ENCODE measurements at regions not wholly inside any gene's neighbourhood (a gene's known extent, or its start where the extent isn't known, plus 50 kb on each side); places are given as distances from the start of the nearest gene placed in this dataset.

- TF ChIP-seq, protein P1, sequence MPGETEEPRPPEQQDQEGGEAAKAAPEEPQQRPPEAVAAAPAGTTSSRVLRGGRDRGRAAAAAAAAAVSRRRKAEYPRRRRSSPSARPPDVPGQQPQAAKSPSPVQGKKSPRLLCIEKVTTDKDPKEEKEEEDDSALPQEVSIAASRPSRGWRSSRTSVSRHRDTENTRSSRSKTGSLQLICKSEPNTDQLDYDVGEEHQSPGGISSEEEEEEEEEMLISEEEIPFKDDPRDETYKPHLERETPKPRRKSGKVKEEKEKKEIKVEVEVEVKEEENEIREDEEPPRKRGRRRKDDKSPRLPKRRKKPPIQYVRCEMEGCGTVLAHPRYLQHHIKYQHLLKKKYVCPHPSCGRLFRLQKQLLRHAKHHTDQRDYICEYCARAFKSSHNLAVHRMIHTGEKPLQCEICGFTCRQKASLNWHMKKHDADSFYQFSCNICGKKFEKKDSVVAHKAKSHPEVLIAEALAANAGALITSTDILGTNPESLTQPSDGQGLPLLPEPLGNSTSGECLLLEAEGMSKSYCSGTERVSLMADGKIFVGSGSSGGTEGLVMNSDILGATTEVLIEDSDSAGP (CRISPR knock-in tag; IDR thresholded peaks at IDR 0.05), result no peak
- TF ChIP-seq ZNF583 (CRISPR knock-in tag; IDR thresholded peaks at IDR 0.05), result no peak
- TF ChIP-seq TEAD4 (IDR thresholded peaks at IDR 0.05; ENCODE audit: low read length), result no peak
- TF ChIP-seq TEAD4 (CRISPR knock-in tag; IDR thresholded peaks at IDR 0.05; ENCODE audit: borderline replicate concordance), result no peak
- TF ChIP-seq FOXA1 (IDR thresholded peaks at IDR 0.05; ENCODE audit: borderline replicate concordance), result no peak
- TF ChIP-seq PHB (CRISPR knock-in tag; IDR thresholded peaks at IDR 0.05), result no peak
- TF ChIP-seq ZFP36 (IDR thresholded peaks at IDR 0.05; ENCODE audit: low read depth, low read length, partially characterized antibody), result no peak
- no peak for TF ChIP-seq THRA (IDR thresholded peaks at IDR 0.05)
- no peak for TF ChIP-seq CBX1 (IDR thresholded peaks at IDR 0.05; ENCODE audit: low read depth)
- TF ChIP-seq HOXB6 (CRISPR knock-in tag; IDR thresholded peaks at IDR 0.05; ENCODE audit: borderline replicate concordance), result no peak
- no peak for TF ChIP-seq SNRNP70 (optimal IDR thresholded peaks at IDR 0.05; ENCODE audit: low read depth, low read length)
- TF ChIP-seq NFATC3 (IDR thresholded peaks at IDR 0.05), result no peak
- TF ChIP-seq POLR2A (conservative IDR thresholded peaks at IDR 0.05), result no peak
These were observed 484.0 kb downstream of the C6orf118 start for GRCh38 chr6:164825386-164825785.

Data from K562 (cell line).